ENCODE measurements at regions not wholly inside any gene's neighbourhood (a gene's known extent, or its start where the extent isn't known, plus 50 kb on each side); places are given as distances from the start of the nearest gene placed in this dataset.

GRCh38 chr13:19264711-19265110 lies 83.1 kb upstream of the TUBA3C start:
- no peak overlapping the region for H3K4me3 Mint-ChIP-seq
- no peak for DNase-seq
- H3K36me3 Mint-ChIP-seq: no peaks in the 10 kb centered on the region
- no peak for ATAC-seq (replicated peaks)
- H3K27ac Mint-ChIP-seq: no peak overlapping the region
- H3K9me3 Mint-ChIP-seq: no peaks in the 10 kb centered on the region
- no peaks in the 10 kb centered on the region for H3K4me1 Mint-ChIP-seq
- no peaks in the 10 kb centered on the region for H3K27me3 Mint-ChIP-seq

DNA sequence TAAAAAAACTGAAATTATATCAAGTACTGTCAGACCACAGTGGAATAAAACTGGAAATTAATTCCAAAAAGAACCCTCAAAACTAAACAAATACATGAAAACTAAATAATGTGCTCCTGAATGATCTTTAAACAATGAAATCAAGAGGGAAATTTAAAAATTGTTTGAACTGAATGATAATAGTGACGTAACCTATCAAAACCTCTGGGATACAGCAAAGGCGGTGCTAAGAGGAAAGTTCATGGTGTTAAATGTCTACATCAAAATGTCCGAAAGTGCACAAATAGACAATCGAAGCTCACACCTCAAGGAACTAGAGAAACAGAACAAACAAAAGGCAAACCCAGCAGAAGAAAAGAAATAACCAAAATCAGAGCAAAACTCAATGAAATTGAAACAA lies 70.8 kb upstream of the TUBA3C start:
- no peak overlapping the region for H3K4me3 Mint-ChIP-seq
- ATAC-seq (replicated peaks) (no peak), DNase-seq (no peak)
- no peaks in the 10 kb centered on the region for H3K27me3 Mint-ChIP-seq
- no peaks in the 10 kb centered on the region for H3K36me3 Mint-ChIP-seq
- no peaks in the 10 kb centered on the region for H3K4me1 Mint-ChIP-seq
- peaks cover 25 to 29% of the 10 kb centered on the region in 2 donors for H3K9me3 Mint-ChIP-seq
- no peak overlapping the region for H3K27ac Mint-ChIP-seq

- H3K9me3 Mint-ChIP-seq: peaks cover 2 to 3% of the 10 kb centered on the region in 2 donors
- no peak overlapping the region for H3K4me3 Mint-ChIP-seq
- no peaks in the 10 kb centered on the region for H3K27me3 Mint-ChIP-seq
- ATAC-seq (replicated peaks) (no peak), DNase-seq (no peak)
- no peaks in the 10 kb centered on the region for H3K36me3 Mint-ChIP-seq
- H3K4me1 Mint-ChIP-seq: no peaks in the 10 kb centered on the region
- H3K27ac Mint-ChIP-seq: no peak overlapping the region
Measured at GRCh38 chr13:19239114-19239860, 57.7 kb upstream of the TUBA3C start.

Measured in stimulated activated naive B cell treated with anti-CD40 and anti-IgM and Interleukin-4, amounts not matched to agents 10 μg/mL and 1 μg/mL and 100 μg/mL, for 72 hours (primary cell).